Vagina (tissue), 2 donors: ENCODE measurements at regions not wholly inside any gene's neighbourhood (a gene's known extent, or its start where the extent isn't known, plus 50 kb on each side); places are given as distances from the start of the nearest gene placed in this dataset.

Experiments used
- DNase-seq, 2 donors: peaks; one replicate each; pipeline ENCODE4 v3.0.0-alpha.2; 2017; ENCODE audit errors: extremely low spot score in 2 of 2
- H3K27ac ChIP-seq: fragments of 200-600 bp; sonication (generic); one replicate; pipeline ENCODE4 v1.5.1; 2019
- H3K27me3 ChIP-seq: fragments of 200-600 bp; sonication (generic); one replicate; pipeline ENCODE4 v1.5.1; 2019
- H3K36me3 ChIP-seq, 2 donors: fragments of 200-600 bp; sonication (generic); one replicate each; pipeline ENCODE4 v1.5.1; 2017 to 2019
- H3K4me1 ChIP-seq: fragments of 200-600 bp; sonication (generic); one replicate; pipeline ENCODE4 v1.5.1; 2019
- H3K4me3 ChIP-seq, 2 donors: fragments of 200-600 bp; sonication (generic); 1 replicate in 1 of 2; 2 replicates in 1 of 2; pipeline ENCODE4 v1.5.1; 2016 to 2019
- H3K9me3 ChIP-seq: fragments of 200-600 bp; sonication (generic); one replicate; pipeline ENCODE4 v1.5.1; 2019
- CTCF ChIP-seq, 3 experiments: fragments of 450-650 bp in 2 of 3; fragments of 200-600 bp in 1 of 3; sonication (generic) in 1 of 3; IDR thresholded peaks; one replicate each; pipeline ENCODE4 v1.5.1; 2017 to 2019; ENCODE audit warnings: antibody characterized with exemption in 3 of 3, mild to moderate bottlenecking in 2 of 3, moderate library complexity in 2 of 3
- POLR2A ChIP-seq, 2 donors: fragments of 450-650 bp; IDR thresholded peaks; one replicate each; pipeline ENCODE4 v1.6.1; 2017; ENCODE audit warnings: antibody characterized with exemption in 2 of 2, mild to moderate bottlenecking in 2 of 2, moderate library complexity in 2 of 2
- POLR2AphosphoS5 ChIP-seq, 2 donors: sonication (generic); formaldehyde crosslinking; IDR thresholded peaks; one replicate each; pipeline ENCODE4 v1.9.0; 2017; ENCODE audit warnings: antibody characterized with exemption in 2 of 2, mild to moderate bottlenecking in 2 of 2, low read depth in 1 of 2; ENCODE audit not compliant: insufficient read depth in 1 of 2
- intact Hi-C: fragments of 100-400 bp; cut with DNase I; formaldehyde crosslinking; loops from one replicate; pipeline ENCODE4 v1.15.1; 2023

GRCh38 chr2:136557203-136557602 is 208.1 kb upstream of the THSD7B start:
- H3K4me3 ChIP-seq: no peak overlapping the region

GRCh38 chr2:136550181-136550580 is 215.2 kb upstream of the THSD7B start:
- H3K9me3 ChIP-seq: no peaks in the 10 kb centered on the region
- H3K27ac ChIP-seq: no peak overlapping the region
- DNase-seq: no peak
- H3K36me3 ChIP-seq: no peaks in the 10 kb centered on the region
- intact Hi-C loops: no loop called here
- TF ChIP-seq POLR2A (IDR thresholded peaks at IDR 0.05) (no peak), POLR2AphosphoS5 (IDR thresholded peaks at IDR 0.05; ENCODE audit: insufficient read depth in 1 of 2, low read depth in 1 of 2) (no peak), CTCF (IDR thresholded peaks at IDR 0.05) (no peak)
- H3K4me3 ChIP-seq: no peak overlapping the region
- H3K27me3 ChIP-seq: no peaks in the 10 kb centered on the region
- H3K4me1 ChIP-seq: no peaks in the 10 kb centered on the region

More at GRCh38 chr2:136557203-136557602, 208.1 kb upstream of the THSD7B start:
- TF ChIP-seq POLR2A (IDR thresholded peaks at IDR 0.05) (no peak), POLR2AphosphoS5 (IDR thresholded peaks at IDR 0.05; ENCODE audit: insufficient read depth in 1 of 2, low read depth in 1 of 2) (no peak), CTCF (IDR thresholded peaks at IDR 0.05) (no peak)
- intact Hi-C loops: no loop called here
- Histone ChIP-seq H3K27ac (no peak overlapping the region), H3K36me3 (no peaks in the 10 kb centered on the region), H3K9me3 (no peaks in the 10 kb centered on the region), H3K27me3 (no peaks in the 10 kb centered on the region), H3K4me1 (no peaks in the 10 kb centered on the region)
- no peak for DNase-seq

GRCh38 chr2:136539355-136539754 is 226.0 kb upstream of the THSD7B start:
- no peak for TF ChIP-seq CTCF (IDR thresholded peaks at IDR 0.05)
- no peak for TF ChIP-seq POLR2AphosphoS5 (IDR thresholded peaks at IDR 0.05; ENCODE audit: insufficient read depth in 1 of 2, low read depth in 1 of 2)
- no peak for TF ChIP-seq POLR2A (IDR thresholded peaks at IDR 0.05)
- H3K27me3 ChIP-seq: no peaks in the 10 kb centered on the region
- no peaks in the 10 kb centered on the region for H3K9me3 ChIP-seq
- no peaks in the 10 kb centered on the region for H3K4me1 ChIP-seq
- H3K36me3 ChIP-seq: no peaks in the 10 kb centered on the region
- no peak overlapping the region for H3K4me3 ChIP-seq
- no peak for DNase-seq
- intact Hi-C loops: no loop called here
- no peak overlapping the region for H3K27ac ChIP-seq

- no peaks in the 10 kb centered on the region for H3K9me3 ChIP-seq
Measured at GRCh38 chr2:136538489-136538888, 226.9 kb upstream of the THSD7B start.

DNA sequence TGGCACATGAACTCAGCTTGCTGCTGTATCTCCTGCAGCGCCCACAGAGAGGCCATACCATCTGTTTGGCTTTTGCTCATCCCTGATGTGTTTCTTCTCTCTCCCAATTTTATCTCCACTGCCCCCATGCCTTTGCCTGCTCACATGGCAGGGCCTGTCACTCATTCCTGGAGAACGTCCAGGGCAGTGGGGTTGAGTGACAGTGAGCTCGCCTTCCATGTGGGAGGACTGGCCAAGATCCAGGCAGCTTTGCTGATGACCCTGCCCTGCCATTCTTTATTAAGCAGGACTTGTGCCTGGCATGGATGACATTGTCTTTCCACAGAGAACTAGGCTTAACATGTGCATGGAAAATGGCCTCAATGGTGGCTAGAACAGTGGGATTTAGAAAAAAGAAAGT is 230.5 kb upstream of the THSD7B start:
- no peak overlapping the region for H3K27ac ChIP-seq
- no peaks in the 10 kb centered on the region for H3K9me3 ChIP-seq
- H3K4me1 ChIP-seq: no peaks in the 10 kb centered on the region
- DNase-seq: no peak
- H3K36me3 ChIP-seq: no peaks in the 10 kb centered on the region
- intact Hi-C loops: no loop called here
- H3K4me3 ChIP-seq: no peak overlapping the region
- H3K27me3 ChIP-seq: no peaks in the 10 kb centered on the region
- TF ChIP-seq POLR2AphosphoS5 (IDR thresholded peaks at IDR 0.05; ENCODE audit: insufficient read depth in 1 of 2, low read depth in 1 of 2) (no peak), CTCF (IDR thresholded peaks at IDR 0.05) (no peak), POLR2A (IDR thresholded peaks at IDR 0.05) (no peak)

More at GRCh38 chr2:136538489-136538888, 226.9 kb upstream of the THSD7B start:
- DNase-seq: no peak
- no peaks in the 10 kb centered on the region for H3K36me3 ChIP-seq
- H3K4me3 ChIP-seq: no peak overlapping the region
- H3K27ac ChIP-seq: no peak overlapping the region
- no peak for TF ChIP-seq POLR2AphosphoS5 (IDR thresholded peaks at IDR 0.05; ENCODE audit: insufficient read depth in 1 of 2, low read depth in 1 of 2)
- no peak for TF ChIP-seq CTCF (IDR thresholded peaks at IDR 0.05)
- no peak for TF ChIP-seq POLR2A (IDR thresholded peaks at IDR 0.05)
- no peaks in the 10 kb centered on the region for H3K27me3 ChIP-seq
- intact Hi-C loops: no loop called here
- H3K4me1 ChIP-seq: no peaks in the 10 kb centered on the region
